Natural killer cell (primary cell): ENCODE measurements at regions not wholly inside any gene's neighbourhood (a gene's known extent, or its start where the extent isn't known, plus 50 kb on each side); places are given as distances from the start of the nearest gene placed in this dataset.

Source experiments
- ATAC-seq, 3 donors: fragments of 150-1000 bp in 2 of 3; fragments of 200-7000 bp in 1 of 3; cut with Tn5 transposase; 1 replicate in 1 of 3; 2 replicates in 2 of 3; pipeline ENCODE4 v1.10.0; 2021; ENCODE audit warnings: mild to moderate bottlenecking in 2 of 3, moderate library complexity in 2 of 3
- DNase-seq, 2 donors: peaks; one replicate each; pipeline versions ENCODE4 v3.0.0 to v3.0.0-alpha.2; 2013 to 2021; ENCODE audit warnings: mixed read lengths in 1 of 2
- H3K27ac ChIP-seq: one replicate; pipeline ENCODE4 v1.5.1; 2013; ENCODE audit warnings: mild to moderate bottlenecking, low read length
- H3K27me3 ChIP-seq: one replicate; pipeline ENCODE4 v1.6.1; 2013; ENCODE audit warnings: low read length; ENCODE audit not compliant: control insufficient read depth, insufficient read depth
- H3K36me3 ChIP-seq: one replicate; pipeline ENCODE4 v1.6.1; 2013; ENCODE audit warnings: low read length; ENCODE audit not compliant: control insufficient read depth, insufficient read depth
- H3K4me1 ChIP-seq: one replicate; pipeline ENCODE4 v1.6.1; 2013; ENCODE audit warnings: low read length; ENCODE audit not compliant: control insufficient read depth, insufficient read depth
- H3K4me3 ChIP-seq: one replicate; pipeline ENCODE4 v1.5.1; 2013; ENCODE audit warnings: low read length
- H3K9me3 ChIP-seq: one replicate; pipeline ENCODE4 v1.6.1; 2013; ENCODE audit warnings: low read length; ENCODE audit not compliant: control insufficient read depth, insufficient read depth
- H3K27ac Mint-ChIP-seq, 2 donors: one replicate each; pipeline ENCODE4 v1.8.0; 2022; ENCODE audit warnings: mild to moderate bottlenecking in 2 of 2, mixed read lengths in 2 of 2, moderate library complexity in 1 of 2
- H3K27me3 Mint-ChIP-seq, 2 donors: one replicate each; pipeline ENCODE4 v1.8.0; 2022; ENCODE audit warnings: low read depth in 2 of 2, mixed read lengths in 2 of 2
- H3K36me3 Mint-ChIP-seq: one replicate; pipeline ENCODE4 v1.8.0; 2022; ENCODE audit warnings: mixed read lengths
- H3K4me1 Mint-ChIP-seq, 2 donors: one replicate each; pipeline ENCODE4 v1.8.0; 2022; ENCODE audit warnings: mixed read lengths in 2 of 2
- H3K4me3 Mint-ChIP-seq: one replicate; pipeline ENCODE4 v1.8.0; 2022; ENCODE audit warnings: mild to moderate bottlenecking, moderate library complexity, mixed read lengths
- H3K9me3 Mint-ChIP-seq, 2 donors: one replicate each; pipeline ENCODE4 v1.8.0; 2022; ENCODE audit warnings: mixed read lengths in 2 of 2
- WGBS: methylation state at CpG from one replicate; pipeline ENCODE4 v1.1.7; 2013; ENCODE audit warnings: missing lambda C conversion rate; ENCODE audit not compliant: insufficient coverage; 5-methylcytosine and 5-hydroxymethylcytosine counted together
- intact Hi-C: fragments of 100-400 bp; cut with micrococcal nuclease; formaldehyde crosslinking; loops from one replicate; pipeline ENCODE4 v1.14.2; 2022
- TF ChIP-seq, protein P1 (sequence below): fragments of 200-600 bp; IDR thresholded peaks from one replicate; pipeline ENCODE4 v1.8.0; 2022; ENCODE audit warnings: antibody characterized with exemption

- intact Hi-C loops: no loop called here
Observed at GRCh38 chr2:216583147-216583546, 50.1 kb upstream of the IGFBP2 start.

More at GRCh38 chr2:216583147-216583546, 50.1 kb upstream of the IGFBP2 start:
- Mint-ChIP-seq H3K27me3 (peaks cover 13 to 18% of the 10 kb centered on the region in 2 donors), H3K36me3 (no peaks in the 10 kb centered on the region), H3K4me3 (no peak overlapping the region), H3K9me3 (no peaks in the 10 kb centered on the region), H3K27ac (no peak overlapping the region), H3K4me1 (peaks cover 0 to 7% of the 10 kb centered on the region in 2 donors)
- Histone ChIP-seq H3K4me1 (no peaks in the 10 kb centered on the region), H3K27me3 (no peaks in the 10 kb centered on the region), H3K9me3 (no peaks in the 10 kb centered on the region), H3K36me3 (no peaks in the 10 kb centered on the region), H3K27ac (no peak overlapping the region), H3K4me3 (no peak overlapping the region)
- DNase-seq (no peak), ATAC-seq (no peak)
- WGBS: 87% methylated on average over 8 of the region's 8 CpGs
- TF ChIP-seq, protein P1, sequence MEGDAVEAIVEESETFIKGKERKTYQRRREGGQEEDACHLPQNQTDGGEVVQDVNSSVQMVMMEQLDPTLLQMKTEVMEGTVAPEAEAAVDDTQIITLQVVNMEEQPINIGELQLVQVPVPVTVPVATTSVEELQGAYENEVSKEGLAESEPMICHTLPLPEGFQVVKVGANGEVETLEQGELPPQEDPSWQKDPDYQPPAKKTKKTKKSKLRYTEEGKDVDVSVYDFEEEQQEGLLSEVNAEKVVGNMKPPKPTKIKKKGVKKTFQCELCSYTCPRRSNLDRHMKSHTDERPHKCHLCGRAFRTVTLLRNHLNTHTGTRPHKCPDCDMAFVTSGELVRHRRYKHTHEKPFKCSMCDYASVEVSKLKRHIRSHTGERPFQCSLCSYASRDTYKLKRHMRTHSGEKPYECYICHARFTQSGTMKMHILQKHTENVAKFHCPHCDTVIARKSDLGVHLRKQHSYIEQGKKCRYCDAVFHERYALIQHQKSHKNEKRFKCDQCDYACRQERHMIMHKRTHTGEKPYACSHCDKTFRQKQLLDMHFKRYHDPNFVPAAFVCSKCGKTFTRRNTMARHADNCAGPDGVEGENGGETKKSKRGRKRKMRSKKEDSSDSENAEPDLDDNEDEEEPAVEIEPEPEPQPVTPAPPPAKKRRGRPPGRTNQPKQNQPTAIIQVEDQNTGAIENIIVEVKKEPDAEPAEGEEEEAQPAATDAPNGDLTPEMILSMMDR: no peak
